Glomerular visceral epithelial cell (primary cell): ENCODE measurements at regions not wholly inside any gene's neighbourhood (a gene's known extent, or its start where the extent isn't known, plus 50 kb on each side); places are given as distances from the start of the nearest gene placed in this dataset.
"Not testable (repeated sequence)": the region's sequence is repeated elsewhere in the genome, so short reads cannot be mapped to it uniquely, and the experiment has no call there.

Experiments used
- DNase-seq: peaks from one replicate; pipeline ENCODE4 v3.0.0-alpha.2; 2016; ENCODE audit errors: extremely low spot score

DNA sequence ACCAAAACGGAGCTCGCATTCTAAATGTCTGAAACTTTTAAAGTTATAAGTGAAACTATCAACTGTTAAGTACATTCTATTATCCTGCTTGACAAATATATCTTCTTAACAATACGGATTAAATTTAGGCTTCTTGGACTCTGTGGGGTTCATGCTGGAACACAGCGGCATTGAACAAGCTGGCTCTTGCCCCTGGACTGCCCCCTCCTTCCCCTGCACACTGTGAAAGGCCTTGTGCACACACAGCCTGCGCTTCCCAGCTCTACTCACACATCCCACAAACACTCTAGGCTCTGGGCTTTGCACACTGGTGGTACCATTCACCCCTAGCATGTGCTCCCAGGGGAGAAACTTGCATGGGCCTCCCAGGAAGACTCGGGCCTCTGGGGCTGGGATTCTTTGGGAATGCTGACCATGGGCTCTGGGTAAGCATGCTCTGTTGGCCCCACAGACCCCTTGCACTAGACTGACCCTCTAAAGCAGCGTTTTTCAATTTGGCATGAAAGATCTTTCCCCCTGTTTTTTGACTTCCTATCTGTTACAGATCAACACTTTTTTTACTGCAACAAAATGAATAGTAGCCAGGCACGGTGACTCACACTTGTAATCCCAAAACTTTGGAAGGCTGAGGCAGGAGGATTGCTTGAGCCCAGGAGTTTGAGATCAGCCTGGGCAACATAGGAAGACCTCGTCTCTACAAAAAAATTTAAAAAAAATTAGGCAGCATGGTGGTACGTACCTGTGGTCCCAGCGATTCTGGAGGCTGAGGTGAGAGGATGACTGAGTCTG, 96.2 kb upstream of the CPM start:
- no peak for DNase-seq

- no peak for DNase-seq
These were observed 97.3 kb upstream of the CPM start for GRCh38 chr12:69030321-69030720.

- no peak for DNase-seq
These were observed 103.6 kb upstream of the CPM start for GRCh38 chr12:69036533-69036932.

- no peak for DNase-seq
These were observed 104.0 kb upstream of the CPM start for GRCh38 chr12:69036999-69037398.

- DNase-seq, result no peak
These were observed 106.9 kb upstream of the CPM start for GRCh38 chr12:69039911-69040310.

- no peak for DNase-seq
These were observed 109.6 kb upstream of the CPM start for GRCh38 chr12:69042557-69042956.

DNA sequence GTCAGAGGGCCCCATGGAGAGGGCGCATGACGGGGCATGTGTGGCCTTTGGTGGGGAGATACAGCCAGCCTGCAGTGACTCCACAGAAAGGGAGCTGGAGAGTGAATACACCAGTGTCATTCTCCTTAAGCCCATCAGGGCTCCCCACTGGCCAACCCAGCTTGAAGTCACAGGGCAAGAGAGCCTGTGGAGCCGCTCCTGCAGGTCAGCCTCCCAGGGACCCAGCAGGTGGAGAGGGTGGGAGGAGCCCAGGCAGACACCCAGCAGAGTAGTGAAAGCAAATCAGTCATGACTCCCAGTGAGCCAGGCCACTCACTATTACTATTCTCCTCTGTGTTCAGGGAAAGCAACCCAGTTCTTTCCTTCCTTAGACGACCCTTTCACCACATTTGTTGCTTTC, 110.0 kb upstream of the CPM start:
- no peak for DNase-seq

DNA sequence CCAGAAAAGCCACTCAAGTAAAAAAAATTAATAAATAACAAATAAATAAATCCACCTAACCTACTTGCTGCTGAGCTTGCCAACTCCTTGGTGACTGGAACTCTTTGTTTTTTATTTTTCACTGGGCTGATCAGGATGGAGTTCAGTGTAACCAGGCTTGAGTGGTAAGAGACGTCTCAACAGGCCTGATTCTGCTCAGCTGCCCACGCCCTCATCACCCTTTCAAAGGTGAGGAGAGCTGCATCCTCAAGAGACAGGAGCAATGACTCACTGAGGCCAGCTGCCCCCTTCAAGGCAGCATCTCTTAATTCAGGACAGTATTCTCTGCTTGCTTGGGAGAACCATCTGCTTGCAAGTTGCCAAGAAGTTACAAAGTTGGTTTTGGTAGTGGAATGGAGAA, 111.9 kb upstream of the CPM start:
- DNase-seq, result peak; percentile 24

DNA sequence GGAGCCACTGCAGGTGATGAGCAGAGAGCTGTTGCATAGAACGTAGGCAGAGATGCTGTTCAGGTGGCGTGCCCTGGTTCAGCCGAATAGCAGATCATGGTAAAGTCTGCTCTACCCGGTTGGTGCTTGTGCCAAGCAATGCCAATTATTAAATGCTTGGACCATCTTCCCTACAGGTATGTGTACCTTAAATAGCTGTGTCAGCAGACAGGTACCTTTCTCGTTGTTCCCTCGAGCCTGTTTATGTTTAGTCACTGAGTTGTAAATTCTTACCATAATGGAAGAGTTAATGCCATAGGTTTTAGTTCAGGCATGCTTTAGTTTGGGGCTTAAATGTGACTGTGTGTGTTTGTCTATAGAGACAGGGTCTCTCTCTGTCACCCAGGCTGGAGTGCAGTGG, 112.5 kb upstream of the CPM start:
- DNase-seq, result no peak

DNA sequence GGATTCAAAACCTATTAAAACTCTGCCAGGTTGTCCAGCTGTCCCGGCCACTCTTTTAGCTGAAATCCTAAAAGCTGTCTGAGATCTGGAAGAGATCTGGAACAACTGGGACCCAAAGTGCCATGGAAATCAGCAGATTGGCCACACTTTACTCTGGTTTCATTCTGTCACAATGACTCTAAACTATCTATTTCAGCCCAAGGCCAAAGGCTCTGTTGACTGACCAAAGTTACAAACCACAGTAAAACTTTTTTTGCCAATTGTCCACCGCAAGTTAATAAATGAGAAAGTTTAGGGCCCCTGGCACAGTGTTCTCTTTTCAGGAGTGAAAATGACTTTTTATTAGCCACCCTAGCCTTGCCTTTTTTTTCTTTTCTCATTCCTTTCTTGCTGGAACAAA, 113.4 kb upstream of the CPM start:
- DNase-seq, result peak; percentile 31

DNA sequence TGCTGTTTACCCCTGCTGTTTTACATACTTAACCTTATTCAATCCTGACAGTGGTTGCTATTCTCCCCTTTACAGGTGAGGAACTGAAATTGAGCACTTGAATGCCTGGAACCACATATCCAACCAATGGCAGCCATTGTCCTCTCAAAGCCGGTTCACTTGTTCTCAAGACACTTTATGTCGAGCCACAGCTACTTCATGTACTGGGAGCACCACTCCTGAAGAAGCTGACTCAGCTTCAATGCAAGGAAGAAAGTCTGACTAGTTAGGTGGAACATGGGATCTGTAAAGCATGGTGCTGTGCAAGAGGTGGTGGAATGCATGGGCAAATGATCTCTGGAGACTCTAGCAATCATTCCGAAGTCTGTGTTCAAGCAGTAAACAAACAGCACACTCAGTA, 113.9 kb upstream of the CPM start:
- DNase-seq, result no peak

DNA sequence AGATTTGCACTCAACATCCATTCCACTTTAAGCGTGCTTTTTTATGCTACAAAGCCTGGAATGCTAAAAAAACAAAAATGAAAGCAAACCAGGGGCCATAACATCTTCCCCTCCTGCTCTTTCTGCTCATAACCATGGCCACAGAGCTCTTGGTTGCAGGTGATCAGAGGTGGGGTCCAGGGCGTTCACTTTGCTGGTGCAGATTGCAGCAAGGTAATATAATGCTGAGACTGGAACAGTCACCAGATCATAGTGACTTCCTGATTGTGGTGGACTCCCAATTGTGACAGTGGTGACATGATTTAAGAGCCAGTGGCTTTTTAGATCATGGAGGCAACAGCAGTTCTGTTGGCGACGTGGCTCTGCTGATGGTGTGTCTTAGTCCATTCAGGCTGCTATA, 115.0 kb upstream of the CPM start:
- DNase-seq, result no peak

- DNase-seq, result not testable (repeated sequence)
These were observed 116.9 kb upstream of the CPM start for GRCh38 chr12:69049855-69050254.

GRCh38 chr12:69052613-69053408, 119.8 kb upstream of the CPM start:
- peak; percentile 93 for DNase-seq

DNA sequence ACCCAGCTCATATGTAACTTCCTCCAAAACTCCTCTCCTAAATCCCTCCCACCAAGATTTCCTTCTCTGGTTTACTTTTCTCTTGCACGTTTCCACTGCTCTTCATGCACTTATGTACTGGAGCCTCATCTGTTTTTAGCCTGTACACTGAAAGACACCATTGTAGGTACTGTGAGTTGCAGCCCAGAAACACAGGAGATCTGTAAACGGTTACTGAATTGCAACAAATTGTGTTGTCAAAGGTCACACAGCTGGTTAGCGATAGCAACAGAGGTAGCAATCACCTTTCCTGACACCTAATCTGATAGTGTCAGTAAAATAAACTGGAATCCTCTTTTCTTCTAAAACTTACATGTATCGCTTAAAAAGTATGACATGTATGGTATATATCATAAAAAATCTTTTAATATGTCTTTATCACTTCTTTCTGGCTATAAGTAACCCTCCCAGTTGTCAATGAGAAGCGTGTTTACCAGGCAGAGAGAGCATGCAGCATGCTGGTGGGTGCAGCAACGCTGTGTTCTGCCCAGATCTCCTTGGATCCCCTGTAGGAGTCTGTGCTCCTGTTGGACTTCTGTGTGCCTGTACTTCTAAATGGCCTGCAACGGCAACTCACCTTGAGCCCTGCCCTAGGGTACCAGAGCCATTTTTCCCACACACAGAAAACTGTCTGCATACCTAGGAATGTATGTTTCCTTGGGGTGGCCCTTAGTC, 121.5 kb upstream of the CPM start:
- no peak for DNase-seq

DNA sequence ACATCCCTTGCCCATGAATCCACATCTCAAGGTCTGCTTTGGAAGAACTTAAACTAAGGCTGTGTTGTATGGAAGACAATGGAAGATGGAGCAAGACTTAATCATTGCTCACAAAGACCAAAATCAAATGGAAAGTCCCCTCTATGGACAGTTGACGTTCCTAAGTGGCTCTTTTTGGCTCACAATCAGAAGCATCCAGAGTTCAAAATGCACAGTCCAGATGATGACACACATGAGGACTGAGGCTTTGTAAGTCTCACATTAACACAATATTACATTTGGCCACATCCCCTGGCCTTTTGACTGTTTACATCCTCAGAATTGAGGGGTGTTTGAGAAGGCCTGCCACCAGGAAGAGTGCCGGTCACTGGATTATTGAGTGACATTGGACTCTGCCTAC, 122.3 kb upstream of the CPM start:
- no peak for DNase-seq

- DNase-seq, result no peak
These were observed 122.7 kb upstream of the CPM start for GRCh38 chr12:69055706-69056105.

DNA sequence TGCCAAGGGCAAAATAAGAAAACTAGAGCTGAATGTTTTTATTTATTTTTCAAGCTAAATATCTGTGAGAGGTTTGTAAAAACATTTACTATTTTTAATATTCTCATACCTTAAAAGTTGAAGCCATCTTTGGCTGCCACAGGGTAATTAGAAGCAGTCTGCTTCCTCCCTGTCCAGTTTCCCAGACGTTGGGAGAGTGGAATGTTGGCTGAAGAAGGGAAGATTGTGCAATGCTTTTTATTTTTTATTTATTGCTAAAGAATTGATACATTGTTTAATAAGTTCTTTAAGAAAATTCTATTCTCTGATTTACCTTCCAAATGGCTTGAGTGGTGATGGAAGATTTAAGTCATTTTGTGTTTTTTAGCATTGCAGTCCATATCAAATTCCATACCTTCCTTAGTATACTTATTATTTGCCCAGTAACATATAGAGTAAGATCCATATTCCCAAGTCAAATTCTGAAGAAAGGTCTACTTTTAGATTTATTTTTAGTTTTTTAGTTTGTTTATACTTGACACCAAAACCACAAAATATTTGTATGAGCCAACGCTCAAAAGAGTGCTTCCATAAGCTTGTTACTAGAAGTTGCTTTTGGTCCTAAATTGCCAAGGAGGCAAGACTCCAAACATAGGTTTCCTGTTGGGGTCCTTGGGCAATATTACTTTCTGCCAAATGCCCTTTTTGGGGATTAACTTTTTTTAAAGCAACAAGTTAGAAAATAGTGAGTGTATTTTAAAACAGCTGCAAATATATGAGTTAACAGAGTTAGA, 124.0 kb upstream of the CPM start:
- no peak for DNase-seq

GRCh38 chr12:69057742-69058141, 124.8 kb upstream of the CPM start:
- no peak for DNase-seq

GRCh38 chr12:69059465-69060457, 126.8 kb upstream of the CPM start:
- peak; percentile 57 for DNase-seq

- no peak for DNase-seq
These were observed 128.6 kb upstream of the CPM start for GRCh38 chr12:69061574-69061973.
